ENCODE measurements at regions not wholly inside any gene's neighbourhood (a gene's known extent, or its start where the extent isn't known, plus 50 kb on each side); places are given as distances from the start of the nearest gene placed in this dataset.
"Not testable (repeated sequence)": the region's sequence is repeated elsewhere in the genome, so short reads cannot be mapped to it uniquely, and the experiment has no call there.

DNA sequence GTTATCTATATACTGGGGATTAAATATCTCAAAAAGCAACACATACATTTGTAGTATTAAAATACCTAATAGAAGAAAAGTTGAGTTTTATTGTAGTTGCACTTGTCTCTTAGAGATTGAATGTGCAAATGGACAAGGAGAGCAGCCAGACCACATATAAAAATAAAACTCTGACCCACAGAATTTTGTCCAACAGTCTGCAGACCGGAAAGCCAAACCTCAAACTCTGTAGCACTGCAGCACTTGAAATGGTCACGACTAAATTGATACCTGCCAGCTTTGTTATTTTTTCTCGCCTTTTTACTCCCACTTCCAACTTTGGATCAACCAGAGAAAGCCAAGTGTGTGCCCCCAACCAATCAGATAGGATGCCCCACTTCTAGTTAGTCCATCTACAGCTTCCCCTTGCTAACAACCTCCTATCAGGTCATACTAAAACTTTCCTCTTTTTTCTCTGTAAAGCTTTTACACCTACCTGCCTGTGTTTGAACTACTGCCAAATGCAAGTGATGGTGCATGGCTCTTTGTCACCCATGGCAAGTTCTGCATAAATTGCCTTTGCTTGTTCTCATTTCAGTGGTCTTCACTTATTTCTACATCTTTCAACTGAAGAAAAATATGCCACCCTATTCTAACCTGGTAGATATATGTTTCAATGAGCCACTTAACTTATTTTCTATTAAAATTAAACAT, 1250.7 kb upstream of the SPRY2 start:
- no peak for DNase-seq

DNA sequence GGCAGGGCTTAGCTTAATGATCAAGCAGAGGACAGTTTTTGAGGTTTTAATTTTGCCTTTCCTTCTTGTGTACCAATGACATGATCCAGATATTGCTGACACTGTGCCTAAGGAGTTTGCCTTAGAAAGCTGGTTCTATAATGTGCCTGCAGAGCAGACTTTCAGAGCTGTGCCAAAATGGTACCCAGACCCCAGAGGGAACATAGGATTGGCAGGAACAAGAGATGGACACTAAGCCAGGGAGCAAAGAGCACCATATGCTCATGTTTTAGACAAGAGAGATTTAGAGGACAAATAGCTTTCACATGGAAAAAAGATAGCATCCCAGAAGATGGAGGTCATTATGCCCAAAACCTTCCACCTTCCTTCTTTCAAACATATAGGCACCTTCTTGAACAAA, 1241.5 kb upstream of the SPRY2 start:
- DNase-seq, result no peak

DNA sequence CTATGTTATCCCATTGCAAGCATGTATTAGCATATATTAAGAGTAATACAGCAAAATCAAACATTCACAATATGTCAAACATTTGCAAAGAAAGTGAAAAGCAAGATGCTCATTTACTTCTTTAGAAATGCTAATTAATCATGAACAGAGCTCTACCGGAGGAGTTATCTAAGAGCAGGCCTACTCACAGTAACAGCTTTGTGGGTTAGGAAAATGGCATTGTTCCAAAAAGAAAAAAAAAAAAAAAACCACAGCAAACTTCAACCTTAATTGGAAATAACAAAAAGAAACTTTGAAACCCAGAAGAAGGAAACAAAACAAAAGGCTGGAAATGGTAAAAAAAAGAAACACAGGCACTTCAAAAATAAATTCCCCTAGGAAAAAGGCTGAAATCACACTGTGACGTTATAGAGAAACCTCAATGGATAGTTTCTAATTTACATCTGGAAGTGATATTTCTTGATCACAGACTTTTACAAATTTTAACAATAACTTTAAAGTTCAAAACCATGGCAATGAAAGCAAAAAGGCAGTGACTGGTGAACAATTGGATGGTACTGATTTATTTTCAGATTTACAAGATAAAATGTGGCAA, 1236.8 kb upstream of the SPRY2 start:
- DNase-seq, result no peak

DNA sequence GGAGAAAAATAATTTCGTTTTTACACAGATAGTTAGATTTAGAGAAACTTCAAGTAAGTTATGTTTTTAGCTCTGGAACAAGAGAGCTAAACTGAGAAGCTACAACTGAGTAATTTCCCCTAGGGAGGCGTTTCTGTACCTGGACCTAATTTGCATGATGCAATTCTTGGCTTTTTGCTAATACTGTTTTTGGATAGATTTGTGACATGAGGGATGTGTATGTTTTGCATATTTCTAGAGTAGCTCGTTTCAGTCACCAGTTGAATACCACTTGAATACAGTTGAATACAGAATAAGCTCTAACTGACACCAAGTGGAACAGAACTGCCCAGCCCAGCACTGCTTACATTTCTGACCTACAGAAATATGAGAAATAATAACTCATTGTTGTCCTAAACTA, 1227.9 kb upstream of the SPRY2 start:
- DNase-seq, result no peak

DNA sequence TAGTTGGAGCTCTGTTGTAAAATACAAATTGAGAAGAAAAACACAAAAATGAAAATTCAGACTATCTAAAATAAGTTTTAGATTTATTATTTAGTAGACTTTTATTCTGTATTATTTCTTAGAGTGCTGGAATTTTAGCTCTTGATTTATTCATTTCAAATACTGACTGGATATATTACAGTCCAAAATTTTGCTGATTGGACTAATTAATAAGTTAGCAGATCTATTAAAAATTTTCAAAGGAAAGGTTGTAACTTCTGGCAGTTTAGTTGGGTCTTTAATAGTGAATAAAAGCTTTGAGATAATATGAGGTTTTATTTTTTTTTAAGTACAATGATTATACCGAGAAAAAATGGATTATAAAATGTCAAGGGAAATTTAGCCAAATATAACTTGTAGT, 1224.9 kb upstream of the SPRY2 start:
- DNase-seq, result no peak

DNA sequence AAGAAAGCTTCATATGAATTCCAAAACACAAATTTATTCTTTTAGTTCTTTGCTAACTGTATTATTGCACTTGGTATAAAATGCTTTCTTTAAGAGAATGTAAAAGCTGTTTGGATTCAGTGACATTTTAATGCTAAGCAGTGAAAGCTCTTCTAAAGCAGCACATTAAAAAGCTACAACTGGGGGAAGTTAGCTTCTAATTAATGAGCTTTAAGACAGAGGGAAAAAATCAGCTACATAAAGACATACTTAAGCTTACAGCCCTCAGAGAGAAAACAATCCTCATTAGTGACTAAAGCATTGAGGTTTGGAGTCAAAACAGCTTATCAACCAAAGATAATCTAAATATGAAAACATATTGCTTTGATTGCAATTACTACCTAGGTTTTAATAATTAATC, 1222.2 kb upstream of the SPRY2 start:
- DNase-seq, result no peak

DNA sequence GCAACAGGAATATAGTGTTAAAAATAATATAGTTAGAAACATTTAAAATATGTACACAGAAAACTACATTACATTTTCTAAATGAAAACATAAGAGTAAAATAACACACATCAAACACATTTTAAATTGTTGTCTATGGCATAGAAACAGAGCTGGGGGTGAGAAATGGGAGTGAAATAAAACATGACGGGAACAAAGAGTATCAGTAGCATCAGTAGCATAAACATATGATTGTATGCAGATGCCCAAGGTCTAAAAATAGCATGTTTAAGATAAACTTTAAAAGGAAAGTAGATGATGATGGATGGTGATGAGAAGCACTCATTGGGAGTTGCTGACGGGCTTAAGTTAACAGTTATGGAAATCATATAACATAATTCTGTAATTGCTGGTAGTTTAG, 1221.7 kb upstream of the SPRY2 start:
- DNase-seq, result no peak

DNA sequence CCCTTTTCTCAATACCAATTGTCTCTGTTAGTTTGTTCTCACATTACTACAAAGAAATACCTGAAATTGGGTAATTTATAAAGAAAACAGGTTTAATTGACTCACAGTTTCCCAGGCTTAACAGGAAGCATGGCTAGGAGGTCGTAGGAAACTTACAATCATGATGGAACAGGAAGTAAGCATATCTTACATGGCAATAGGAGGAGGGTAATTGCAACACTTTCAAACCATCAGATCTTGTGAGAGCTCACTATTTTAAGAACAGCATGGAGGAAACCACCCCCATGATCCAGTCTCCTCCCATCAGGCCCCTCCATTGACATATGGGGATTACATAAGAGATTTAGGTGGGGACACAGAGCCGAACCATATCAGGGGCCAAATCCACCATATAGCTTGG, 1210.1 kb upstream of the SPRY2 start:
- DNase-seq, result no peak

DNA sequence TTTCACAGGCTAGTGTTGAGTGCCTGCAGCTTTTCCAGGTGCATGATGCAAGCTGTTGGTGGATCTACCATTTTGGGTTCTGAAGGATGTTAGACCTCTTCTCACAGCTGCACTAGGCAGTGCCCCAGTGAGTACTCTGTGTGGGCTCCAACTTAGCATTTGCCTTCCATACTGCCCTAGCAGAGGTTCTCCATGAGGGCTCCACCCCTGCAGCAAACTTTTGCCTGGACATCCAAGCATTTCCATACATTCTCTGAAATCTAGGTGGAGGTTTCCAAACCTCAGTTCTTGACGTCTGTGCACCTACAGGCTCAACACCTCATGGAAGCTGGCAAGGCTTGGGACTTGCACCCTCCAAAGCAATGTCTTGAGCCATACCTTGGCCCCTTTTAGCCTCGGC, 1205.4 kb upstream of the SPRY2 start:
- not testable (repeated sequence) for DNase-seq

DNA sequence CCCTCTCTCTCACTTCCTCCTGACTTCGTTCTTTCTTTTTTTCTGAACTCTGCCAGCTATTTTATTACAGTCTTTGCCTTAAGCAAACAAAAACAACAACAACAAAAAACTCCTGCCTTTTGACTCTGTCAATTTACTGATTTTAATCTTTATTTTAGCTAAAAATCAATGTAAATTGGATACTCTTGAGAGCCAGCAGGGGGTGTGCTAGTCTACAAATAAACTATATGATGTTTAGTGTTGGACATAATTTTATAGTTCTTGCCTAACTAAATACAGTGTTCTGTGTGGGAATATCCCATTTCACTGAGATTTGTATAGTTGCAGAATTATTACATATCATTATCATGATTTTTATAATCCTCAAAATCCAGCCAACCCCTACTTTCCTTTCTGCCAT, 1199.9 kb upstream of the SPRY2 start:
- no peak for DNase-seq

DNA sequence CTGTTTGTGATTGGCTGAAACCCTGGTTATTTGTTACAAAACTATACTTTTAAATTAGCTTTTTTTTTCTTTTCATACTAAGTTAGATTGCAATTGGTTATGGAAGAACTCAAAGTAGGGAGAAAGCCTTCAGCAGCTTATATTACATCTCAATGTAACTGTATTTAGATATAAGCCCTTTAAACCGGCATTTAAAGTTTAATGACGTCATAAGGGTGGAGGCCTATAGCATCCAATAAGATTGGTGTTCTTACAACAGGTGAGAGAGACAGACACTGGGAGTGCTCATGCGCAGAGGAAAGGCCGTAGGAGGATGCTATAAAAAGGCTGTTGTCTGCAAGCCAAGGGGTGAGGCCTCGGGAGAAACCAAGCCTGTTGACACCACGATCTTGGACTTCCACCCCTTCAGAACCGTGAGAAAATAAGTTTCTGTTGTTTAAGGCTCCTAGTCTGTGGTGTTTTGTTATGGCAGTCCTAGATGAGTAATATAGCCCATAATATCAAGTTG, 1198.8 kb upstream of the SPRY2 start:
- DNase-seq, result no peak

DNA sequence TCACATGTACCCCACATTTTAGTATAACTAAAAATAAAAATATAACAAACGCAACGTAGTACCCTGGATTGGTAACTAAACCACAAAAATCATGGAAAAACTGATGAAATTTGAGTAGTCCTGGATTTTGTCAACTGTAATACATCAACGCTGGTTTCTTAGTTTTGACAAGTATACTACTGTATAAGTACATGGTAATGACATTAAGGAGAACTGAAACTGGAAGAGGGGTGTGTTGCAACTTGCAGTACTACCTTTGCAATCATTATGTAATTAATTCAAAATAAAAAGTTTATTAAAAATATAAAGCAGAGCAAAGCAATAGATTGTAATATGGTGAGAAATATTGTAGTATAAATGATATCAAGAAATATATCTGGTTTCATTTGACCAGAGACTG, 1158.0 kb upstream of the SPRY2 start:
- no peak for DNase-seq

DNA sequence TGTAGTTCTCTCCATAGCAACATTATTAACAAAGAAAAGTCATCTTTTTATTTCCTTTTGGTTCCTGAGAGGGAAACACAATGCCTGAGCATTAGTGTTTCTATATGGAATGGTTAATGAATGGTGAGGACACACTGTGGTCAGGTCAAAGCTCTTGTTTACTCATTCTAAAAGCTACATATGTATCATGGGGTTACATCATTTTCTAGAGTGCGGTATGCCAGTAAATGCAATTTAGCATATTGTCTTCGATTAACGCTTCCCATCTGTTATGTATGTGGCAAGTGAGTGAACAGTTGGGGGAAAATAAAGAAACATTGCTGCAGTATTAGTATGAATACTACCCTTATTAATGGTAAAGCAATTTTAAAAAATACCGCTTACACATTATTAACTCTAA, 1152.2 kb upstream of the SPRY2 start:
- no peak for DNase-seq

DNA sequence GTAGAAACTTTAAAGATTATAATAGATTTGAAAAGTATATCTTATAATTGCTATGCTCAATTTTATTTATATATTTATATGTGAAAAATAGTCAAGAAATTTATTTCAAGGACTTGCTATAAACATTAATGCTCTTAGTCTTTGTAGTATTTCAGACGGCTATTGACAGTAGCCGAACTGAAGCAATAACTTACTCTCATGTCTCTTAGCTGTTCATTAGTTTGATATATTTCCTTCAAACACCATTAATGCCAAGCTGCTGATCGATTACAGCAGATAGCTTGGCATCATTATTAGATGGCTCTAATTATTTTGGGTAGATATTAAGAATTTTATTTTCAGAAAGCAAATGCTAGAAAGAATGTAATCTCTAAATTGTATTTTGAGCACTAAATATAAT, 1151.5 kb upstream of the SPRY2 start:
- DNase-seq, result no peak

DNA sequence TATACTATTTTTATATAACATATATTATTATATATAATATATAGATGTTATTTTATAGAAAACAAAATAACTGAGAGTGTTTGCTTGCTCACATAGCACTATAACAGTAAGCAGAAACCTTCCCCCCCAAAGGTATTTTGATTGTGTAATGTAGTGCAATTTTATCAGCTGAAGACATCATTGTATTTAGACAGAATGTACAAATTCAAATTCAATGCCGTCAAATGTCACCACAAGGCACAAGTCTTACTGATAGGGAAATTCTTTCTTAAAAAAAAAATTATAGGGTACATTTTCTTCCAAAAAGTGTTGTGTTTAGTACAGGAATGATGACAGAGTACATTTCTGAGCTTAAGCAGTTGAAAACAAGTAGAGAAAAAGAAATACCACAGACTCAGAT, 1147.1 kb upstream of the SPRY2 start:
- no peak for DNase-seq

DNA sequence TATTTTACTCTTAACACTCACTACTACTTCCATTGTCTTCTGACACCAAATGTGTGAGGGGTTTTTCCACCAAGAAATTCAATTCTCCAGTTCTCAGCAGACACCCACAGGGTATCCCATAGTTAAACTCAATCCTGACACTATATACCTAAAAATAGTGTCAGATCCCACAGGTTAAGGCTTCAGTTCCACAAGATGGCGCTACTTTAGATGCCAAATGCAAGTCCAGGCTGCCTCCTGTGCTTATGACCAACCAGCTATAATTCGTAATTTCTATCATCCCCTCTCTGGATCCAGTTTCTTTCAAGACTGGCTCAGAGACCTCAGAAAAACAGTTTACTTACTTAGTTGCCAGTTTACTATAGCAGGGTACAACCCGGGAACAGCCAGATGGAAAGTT, 1146.2 kb upstream of the SPRY2 start:
- DNase-seq, result peak; percentile 0

DNA sequence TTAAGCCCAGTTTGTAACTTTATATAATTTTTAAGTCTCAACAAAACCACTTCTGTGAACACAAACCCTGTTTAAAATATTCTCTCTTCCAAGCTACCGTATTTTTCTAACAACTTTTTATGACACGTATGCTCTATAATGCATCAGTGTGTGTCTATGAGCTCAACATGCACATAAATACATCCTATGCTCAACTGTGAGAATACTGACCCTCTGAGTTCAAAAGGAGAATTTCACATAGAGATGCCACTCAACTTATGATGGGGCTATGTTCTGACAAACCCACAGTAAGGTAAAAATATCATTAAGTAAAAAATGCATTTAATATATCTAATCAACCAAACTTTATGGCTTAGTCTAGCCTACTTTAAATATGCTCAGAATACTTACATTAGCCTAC, 1139.7 kb upstream of the SPRY2 start:
- no peak for DNase-seq

DNA sequence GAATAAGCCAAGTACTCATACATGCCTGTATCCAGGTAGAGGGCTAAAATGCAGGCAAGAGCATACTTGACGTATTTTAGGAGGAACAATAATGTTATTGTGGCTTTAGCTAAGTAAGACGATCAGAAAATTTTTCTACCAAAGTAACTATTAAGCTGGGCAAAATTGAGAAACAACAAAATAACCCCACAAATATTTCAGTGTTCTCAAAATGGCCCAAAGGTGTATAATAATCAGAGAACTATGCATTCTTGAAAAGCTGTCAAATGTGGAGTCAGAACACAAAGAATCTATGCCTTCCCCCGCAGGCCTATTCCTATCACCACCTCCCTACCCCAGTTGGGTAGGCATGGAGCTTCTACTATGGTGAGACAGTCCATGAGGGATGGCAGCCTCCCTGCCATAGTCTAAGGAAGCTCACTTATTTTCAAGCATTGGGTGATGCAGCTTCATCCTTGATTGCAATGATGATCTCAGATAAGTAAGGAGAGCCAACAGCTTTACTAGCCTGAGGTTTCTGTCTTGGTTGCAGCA, 1132.5 kb upstream of the SPRY2 start:
- DNase-seq, result no peak

DNA sequence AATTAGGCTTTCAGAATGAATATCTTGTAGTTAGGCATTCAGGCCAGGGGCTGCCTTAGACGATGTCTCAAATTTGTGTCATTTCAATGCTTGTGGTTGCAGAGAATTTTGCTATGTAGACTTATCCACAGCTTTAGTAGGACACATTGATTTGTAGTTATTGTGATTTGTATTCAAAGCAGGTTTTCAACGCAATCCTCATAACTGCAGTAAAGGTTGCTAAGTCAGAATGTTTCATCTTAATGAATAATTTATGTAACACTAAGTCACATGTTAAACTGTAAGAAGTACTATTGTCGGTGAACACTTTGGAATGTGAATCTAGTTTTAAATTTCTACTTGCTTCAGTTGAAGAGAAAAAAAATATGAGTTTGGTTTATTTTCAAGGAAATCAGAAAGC, 1117.2 kb upstream of the SPRY2 start:
- DNase-seq, result no peak

DNA sequence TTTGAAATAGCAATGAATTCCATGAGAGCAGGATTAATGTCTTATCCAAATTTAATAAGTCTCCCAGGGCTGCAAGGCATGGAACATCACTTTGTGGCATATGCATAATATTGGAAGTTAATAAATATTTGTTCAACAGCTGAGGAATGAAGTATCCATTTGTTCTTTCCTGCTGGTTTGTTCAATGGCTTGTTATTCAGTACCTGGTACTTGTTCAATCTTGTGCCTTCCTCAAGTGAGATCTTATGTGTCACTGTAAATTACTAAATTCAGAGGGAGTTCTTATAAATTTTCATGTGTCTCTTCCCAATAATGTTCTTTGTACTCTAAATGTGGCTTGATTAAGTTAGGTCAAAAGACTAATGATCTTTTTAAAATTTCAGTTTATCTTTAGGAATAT, 1105.5 kb upstream of the SPRY2 start:
- DNase-seq, result no peak

DNA sequence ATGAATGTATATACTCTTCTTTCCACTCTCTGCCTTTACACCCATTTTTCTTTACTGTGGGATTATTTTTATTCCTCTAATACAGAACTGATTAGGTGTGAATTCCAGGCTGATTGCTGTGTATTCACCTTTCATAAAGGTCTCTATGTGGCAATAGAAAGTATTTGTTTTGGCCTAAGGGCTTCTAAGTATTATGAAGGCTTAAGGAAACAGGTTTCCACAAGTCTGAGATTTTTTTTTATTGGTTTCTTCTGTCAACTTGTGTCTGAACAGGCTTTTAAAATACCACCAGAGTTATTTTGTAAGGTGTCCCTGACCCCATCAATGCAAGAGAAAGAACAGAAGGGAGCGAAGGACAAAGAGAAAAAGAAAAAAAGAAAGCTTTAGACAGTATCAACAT, 1102.0 kb upstream of the SPRY2 start:
- no peak for DNase-seq

DNA sequence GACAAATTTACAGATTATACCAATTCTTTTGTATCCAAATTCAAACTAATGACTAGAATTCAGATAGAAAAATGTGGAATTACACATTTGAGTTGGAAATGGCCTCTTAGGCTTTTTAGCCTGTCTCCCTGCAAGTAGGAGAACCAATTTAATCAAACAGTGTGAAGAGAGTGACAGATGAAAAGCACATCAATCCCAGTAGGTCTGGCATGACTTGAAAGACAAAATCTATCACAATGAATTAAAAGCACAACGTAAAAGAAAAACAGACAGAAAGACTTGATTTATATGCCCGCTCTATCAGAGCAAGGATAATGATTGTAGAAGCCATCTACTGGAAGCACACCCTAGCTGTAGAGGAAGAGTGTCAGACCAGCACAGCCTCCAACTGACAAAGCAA, 1084.4 kb upstream of the SPRY2 start:
- no peak for DNase-seq

DNA sequence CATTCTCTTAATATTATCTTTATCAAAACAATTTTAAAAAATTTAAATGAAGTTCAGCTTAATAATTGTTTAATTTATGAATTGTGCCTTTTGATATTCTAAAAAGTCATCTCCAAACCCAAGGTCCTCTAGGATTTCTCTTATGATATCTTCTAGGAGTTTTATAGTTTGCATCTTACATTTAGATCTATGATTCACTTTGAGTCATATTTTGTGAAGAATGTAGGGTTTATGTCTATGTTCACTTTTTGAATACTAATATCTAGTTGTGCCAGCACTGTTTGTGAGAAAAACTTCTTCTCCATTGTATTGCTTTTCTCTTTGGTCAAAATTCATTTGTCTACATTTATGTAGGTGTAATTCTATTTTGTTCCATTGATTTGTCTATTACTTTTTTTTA, 1068.4 kb upstream of the SPRY2 start:
- DNase-seq, result no peak

DNA sequence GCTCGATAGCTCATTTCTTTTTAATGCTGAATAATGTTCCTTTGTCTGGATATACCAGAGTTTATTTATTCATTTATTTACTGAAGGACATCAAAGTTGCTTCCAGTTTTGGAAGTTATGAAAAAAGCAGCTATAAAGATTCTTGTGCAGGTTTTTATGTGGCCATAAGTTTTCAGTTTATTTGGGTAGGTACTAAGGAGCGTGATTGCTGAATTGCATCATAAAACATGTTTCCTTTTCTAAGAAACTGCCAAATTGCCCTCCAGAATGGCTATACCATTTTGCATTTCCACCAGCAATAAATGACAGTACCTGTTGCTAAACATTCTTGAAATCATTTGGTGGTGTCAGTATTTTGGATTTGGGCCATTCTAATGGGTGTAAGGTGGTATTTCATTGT, 1067.7 kb upstream of the SPRY2 start:
- no peak for DNase-seq
